ENCODE measurements at regions not wholly inside any gene's neighbourhood (a gene's known extent, or its start where the extent isn't known, plus 50 kb on each side); places are given as distances from the start of the nearest gene placed in this dataset.

DNA sequence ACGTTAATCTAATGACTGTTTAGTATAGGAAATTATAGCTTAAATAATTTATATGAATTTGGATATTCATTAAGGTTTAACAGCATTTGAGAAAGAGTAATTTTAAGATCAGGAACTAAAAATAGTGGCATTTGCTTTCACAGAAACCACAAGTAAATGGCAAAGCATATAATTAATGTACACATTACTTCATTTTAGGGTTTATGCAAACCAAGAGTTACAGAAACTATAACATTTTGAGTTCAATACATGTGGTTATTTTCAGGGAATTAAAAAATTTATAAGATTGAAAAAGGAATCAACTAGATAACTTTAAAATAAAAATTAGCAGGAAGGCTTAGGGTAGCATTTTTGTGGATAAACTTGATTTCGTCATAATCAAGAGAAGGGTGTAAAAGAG lies 151.7 kb upstream of the MIR17HG start:
- TF ChIP-seq, protein P1, sequence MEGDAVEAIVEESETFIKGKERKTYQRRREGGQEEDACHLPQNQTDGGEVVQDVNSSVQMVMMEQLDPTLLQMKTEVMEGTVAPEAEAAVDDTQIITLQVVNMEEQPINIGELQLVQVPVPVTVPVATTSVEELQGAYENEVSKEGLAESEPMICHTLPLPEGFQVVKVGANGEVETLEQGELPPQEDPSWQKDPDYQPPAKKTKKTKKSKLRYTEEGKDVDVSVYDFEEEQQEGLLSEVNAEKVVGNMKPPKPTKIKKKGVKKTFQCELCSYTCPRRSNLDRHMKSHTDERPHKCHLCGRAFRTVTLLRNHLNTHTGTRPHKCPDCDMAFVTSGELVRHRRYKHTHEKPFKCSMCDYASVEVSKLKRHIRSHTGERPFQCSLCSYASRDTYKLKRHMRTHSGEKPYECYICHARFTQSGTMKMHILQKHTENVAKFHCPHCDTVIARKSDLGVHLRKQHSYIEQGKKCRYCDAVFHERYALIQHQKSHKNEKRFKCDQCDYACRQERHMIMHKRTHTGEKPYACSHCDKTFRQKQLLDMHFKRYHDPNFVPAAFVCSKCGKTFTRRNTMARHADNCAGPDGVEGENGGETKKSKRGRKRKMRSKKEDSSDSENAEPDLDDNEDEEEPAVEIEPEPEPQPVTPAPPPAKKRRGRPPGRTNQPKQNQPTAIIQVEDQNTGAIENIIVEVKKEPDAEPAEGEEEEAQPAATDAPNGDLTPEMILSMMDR (conservative IDR thresholded peaks at IDR 0.05), result no peak
- Mint-ChIP-seq H3K27ac (ENCODE audit: unreplicated experiment) (no peak overlapping the region), H3K9me3 (peaks cover 9% of the 10 kb centered on the region), H3K4me3 (no peak overlapping the region), H3K36me3 (ENCODE audit: low read depth) (peaks cover 9% of the 10 kb centered on the region), H3K27me3 (ENCODE audit: low read depth) (no peaks in the 10 kb centered on the region), H3K4me1 (peaks cover 14% of the 10 kb centered on the region)
- no peak for DNase-seq (ENCODE audit: low read depth, low spot score)

DNA sequence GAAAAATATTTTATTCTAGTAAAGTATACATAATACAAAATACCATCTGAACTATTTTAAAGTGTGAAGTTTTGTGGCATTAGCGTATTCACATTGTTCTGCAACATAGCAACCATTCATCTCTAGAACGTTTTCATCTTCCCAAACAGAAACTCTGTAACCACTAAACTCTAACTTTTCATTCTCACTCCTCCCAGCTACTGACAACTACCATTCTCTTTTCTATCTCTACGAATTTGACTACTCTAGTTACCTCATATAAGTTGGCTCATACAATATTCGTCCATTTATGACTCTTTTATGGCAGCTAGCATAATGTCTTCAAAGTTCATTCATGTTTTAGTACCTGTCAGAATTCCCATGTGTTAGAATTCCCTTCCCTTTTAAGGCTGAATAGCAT lies 150.5 kb upstream of the MIR17HG start:
- no peaks in the 10 kb centered on the region for H3K27me3 Mint-ChIP-seq (ENCODE audit: low read depth)
- no peak overlapping the region for H3K27ac Mint-ChIP-seq (ENCODE audit: unreplicated experiment)
- DNase-seq (ENCODE audit: low read depth, low spot score), result no peak
- no peak overlapping the region for H3K4me3 Mint-ChIP-seq
- peaks cover 16% of the 10 kb centered on the region for H3K4me1 Mint-ChIP-seq
- H3K36me3 Mint-ChIP-seq (ENCODE audit: low read depth), result peaks cover 9% of the 10 kb centered on the region
- TF ChIP-seq, protein P1 (conservative IDR thresholded peaks at IDR 0.05), result no peak
- peaks cover 9% of the 10 kb centered on the region for H3K9me3 Mint-ChIP-seq

DNA sequence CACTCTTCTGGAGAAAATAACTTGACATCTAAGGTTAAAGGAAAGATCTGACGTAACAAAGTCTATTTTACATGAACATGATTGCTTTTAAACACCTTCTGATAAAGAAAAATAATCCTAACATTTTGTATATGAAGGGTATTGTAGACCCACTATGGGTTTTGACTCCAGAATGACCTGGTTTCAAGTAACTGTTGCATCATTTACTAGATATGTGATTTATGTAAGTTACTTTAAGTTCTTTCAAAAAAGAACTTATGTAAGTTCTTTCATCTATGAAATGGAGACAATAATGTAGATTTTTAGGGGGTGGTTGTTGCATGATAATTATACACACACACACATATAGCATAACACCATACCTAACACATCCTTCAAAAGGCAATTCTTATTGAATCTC lies 147.6 kb upstream of the MIR17HG start:
- H3K9me3 Mint-ChIP-seq, result peaks cover 4% of the 10 kb centered on the region
- DNase-seq (ENCODE audit: low read depth, low spot score), result no peak
- peaks cover 6% of the 10 kb centered on the region for H3K36me3 Mint-ChIP-seq (ENCODE audit: low read depth)
- no peak overlapping the region for H3K4me3 Mint-ChIP-seq
- no peaks in the 10 kb centered on the region for H3K27me3 Mint-ChIP-seq (ENCODE audit: low read depth)
- TF ChIP-seq, protein P1 (conservative IDR thresholded peaks at IDR 0.05), result no peak
- no peak overlapping the region for H3K27ac Mint-ChIP-seq (ENCODE audit: unreplicated experiment)
- peaks cover 44% of the 10 kb centered on the region for H3K4me1 Mint-ChIP-seq

DNA sequence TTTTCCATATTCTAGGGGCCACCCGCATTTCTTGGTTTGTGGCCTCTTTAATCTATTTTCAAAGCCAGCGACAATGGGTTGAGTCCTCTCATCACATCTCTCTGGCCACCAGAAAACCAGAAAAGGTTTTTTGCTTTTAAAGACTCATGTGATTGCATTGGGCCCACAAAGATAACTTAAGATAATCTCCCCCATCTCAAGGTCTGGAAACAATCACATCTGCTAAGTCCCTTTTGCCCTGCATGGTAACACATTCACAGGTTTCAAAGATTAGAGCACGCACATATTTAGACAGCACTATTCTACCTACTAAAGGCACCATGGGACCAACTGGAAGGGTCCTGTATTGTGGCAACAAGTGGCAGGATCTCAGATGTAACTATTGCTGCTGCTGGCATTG lies 147.0 kb upstream of the MIR17HG start:
- H3K27ac Mint-ChIP-seq (ENCODE audit: unreplicated experiment), result no peak overlapping the region
- H3K4me3 Mint-ChIP-seq, result no peak overlapping the region
- H3K4me1 Mint-ChIP-seq, result peaks cover 50% of the 10 kb centered on the region
- peaks cover 6% of the 10 kb centered on the region for H3K36me3 Mint-ChIP-seq (ENCODE audit: low read depth)
- no peaks in the 10 kb centered on the region for H3K27me3 Mint-ChIP-seq (ENCODE audit: low read depth)
- DNase-seq (ENCODE audit: low read depth, low spot score), result no peak
- TF ChIP-seq, protein P1 (conservative IDR thresholded peaks at IDR 0.05), result no peak
- peaks cover 4% of the 10 kb centered on the region for H3K9me3 Mint-ChIP-seq

DNA sequence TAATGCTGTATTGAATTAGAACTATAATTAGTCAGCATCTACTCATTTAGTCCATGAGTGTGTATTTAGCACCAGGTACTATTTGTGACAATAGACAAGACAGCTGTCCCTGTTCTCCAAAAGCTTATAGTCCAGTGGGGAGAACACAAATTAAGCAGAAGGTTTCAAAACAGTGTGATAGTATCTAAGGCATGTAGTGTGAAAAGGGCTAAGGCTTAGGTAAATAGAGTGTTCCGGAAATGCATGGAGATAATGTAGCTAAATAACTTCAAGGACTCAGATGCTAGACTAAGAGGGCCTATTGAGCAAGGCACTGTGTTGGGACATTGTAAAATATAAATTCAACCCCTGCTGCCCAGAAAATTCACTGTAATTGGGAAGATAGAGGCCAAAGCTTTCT lies 144.1 kb upstream of the MIR17HG start:
- H3K36me3 Mint-ChIP-seq (ENCODE audit: low read depth), result no peaks in the 10 kb centered on the region
- no peaks in the 10 kb centered on the region for H3K9me3 Mint-ChIP-seq
- peak overlapping the region; percentile 26 for H3K4me3 Mint-ChIP-seq
- H3K27ac Mint-ChIP-seq (ENCODE audit: unreplicated experiment), result peak overlapping the region; percentile 79
- TF ChIP-seq, protein P1 (conservative IDR thresholded peaks at IDR 0.05), result no peak
- H3K4me1 Mint-ChIP-seq, result peaks cover 67% of the 10 kb centered on the region
- H3K27me3 Mint-ChIP-seq (ENCODE audit: low read depth), result no peaks in the 10 kb centered on the region
- DNase-seq (ENCODE audit: low read depth, low spot score), result no peak

DNA sequence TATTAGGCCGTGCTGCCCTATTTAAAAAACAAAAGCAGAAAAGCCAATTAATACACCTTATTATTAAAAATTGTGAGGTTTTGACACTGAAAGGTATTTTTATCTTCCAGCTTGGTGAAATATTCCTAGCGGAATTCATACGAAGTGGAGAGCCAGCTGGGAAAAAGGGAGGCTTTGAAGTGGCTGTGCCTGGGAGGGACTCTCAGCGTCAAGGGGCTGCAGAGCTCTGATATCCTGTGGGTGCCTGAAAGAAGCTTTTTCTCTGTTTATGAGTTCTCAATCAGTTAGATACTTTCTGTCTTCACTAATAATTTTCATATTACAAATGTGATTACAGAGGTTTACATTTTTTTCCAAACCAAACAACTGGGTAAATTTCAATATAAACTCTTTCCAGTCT lies 140.2 kb upstream of the MIR17HG start:
- peaks cover 7% of the 10 kb centered on the region for H3K9me3 Mint-ChIP-seq
- TF ChIP-seq, protein P1 (conservative IDR thresholded peaks at IDR 0.05), result no peak

More for the DNA sequence above, 140.2 kb upstream of the MIR17HG start:
- H3K4me1 Mint-ChIP-seq, result peaks cover 86% of the 10 kb centered on the region
- H3K27me3 Mint-ChIP-seq (ENCODE audit: low read depth), result no peaks in the 10 kb centered on the region
- peak overlapping the region; percentile 95 for H3K27ac Mint-ChIP-seq (ENCODE audit: unreplicated experiment)
- no peak for DNase-seq (ENCODE audit: low read depth, low spot score)
- H3K36me3 Mint-ChIP-seq (ENCODE audit: low read depth), result peaks cover 12% of the 10 kb centered on the region
- H3K4me3 Mint-ChIP-seq, result peak overlapping the region; percentile 45
